ENCODE measurements at regions not wholly inside any gene's neighbourhood (a gene's known extent, or its start where the extent isn't known, plus 50 kb on each side); places are given as distances from the start of the nearest gene placed in this dataset.

DNA sequence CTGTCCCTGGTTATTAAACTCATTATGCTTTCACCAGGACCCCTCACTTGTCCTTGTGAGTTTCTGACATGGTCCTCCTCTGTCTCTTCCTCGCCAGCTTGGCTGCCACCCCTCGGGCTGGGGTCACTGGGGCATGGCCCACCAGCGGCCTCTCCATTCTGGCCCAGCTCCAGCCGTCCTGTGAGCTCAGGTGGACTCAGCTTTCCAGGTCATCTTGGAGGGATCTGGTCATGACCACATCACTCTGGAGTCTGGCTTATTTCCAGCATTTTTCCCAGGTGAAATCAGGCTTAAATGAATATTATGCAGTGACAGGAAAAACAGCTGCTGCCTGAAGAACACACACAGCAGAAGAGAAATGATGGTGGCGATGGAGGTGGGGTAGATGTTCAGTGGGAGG lies 224.5 kb downstream of the ADAMTS15 start:
- TF ChIP-seq POLR2A (IDR thresholded peaks at IDR 0.05; ENCODE audit: low read length) = no peak
- TF ChIP-seq GATA1 (IDR thresholded peaks at IDR 0.05; ENCODE audit: low read depth, low read length) = no peak
